ENCODE measurements at regions not wholly inside any gene's neighbourhood (a gene's known extent, or its start where the extent isn't known, plus 50 kb on each side); places are given as distances from the start of the nearest gene placed in this dataset.

- no peak for TF ChIP-seq CTCF (IDR thresholded peaks at IDR 0.05; ENCODE audit: low read depth, low read length, missing input control)
- TF ChIP-seq JUND (IDR thresholded peaks at IDR 0.05): no peak
- no peak for TF ChIP-seq HNF4G (IDR thresholded peaks at IDR 0.05)
- TF ChIP-seq GABPA (IDR thresholded peaks at IDR 0.05 in 1 of 2, conservative IDR thresholded peaks at IDR 0.05 in 1 of 2): no peak
- TF ChIP-seq RAD21 (IDR thresholded peaks at IDR 0.05): no peak
- TF ChIP-seq REST (IDR thresholded peaks at IDR 0.05): peak; percentile 18
- TF ChIP-seq SP1 (IDR thresholded peaks at IDR 0.05): no peak
- no peak for TF ChIP-seq EGR1 (IDR thresholded peaks at IDR 0.05; ENCODE audit: low read depth in 2 of 2)
- no peak for TF ChIP-seq RXRA (IDR thresholded peaks at IDR 0.05)
- TF ChIP-seq ZBTB33 (IDR thresholded peaks at IDR 0.05): no peak
- no peak for TF ChIP-seq TAF1 (conservative IDR thresholded peaks at IDR 0.05)
- no peak for TF ChIP-seq YY1 (IDR thresholded peaks at IDR 0.05)
- TF ChIP-seq MAX (IDR thresholded peaks at IDR 0.05): no peak
- TF ChIP-seq ATF3 (IDR thresholded peaks at IDR 0.05): no peak
These were observed 252.8 kb downstream of the TMX3 start for GRCh38 chr18:68462148-68462547.

All from liver (tissue), 3 donors.